GM12892 (cell line): ENCODE measurements at regions not wholly inside any gene's neighbourhood (a gene's known extent, or its start where the extent isn't known, plus 50 kb on each side); places are given as distances from the start of the nearest gene placed in this dataset.

Source experiments
- POLR2AphosphoS5 ChIP-seq: IDR thresholded peaks from 2 replicates; pipeline ENCODE4 v1.6.1; 2011; ENCODE audit warnings: low read depth, low read length, control low read depth
- TAF1 ChIP-seq: IDR thresholded peaks from 2 replicates; pipeline ENCODE4 v1.6.1; 2011; ENCODE audit warnings: low read depth, mild to moderate bottlenecking, control low read depth, low read length, borderline replicate concordance

DNA sequence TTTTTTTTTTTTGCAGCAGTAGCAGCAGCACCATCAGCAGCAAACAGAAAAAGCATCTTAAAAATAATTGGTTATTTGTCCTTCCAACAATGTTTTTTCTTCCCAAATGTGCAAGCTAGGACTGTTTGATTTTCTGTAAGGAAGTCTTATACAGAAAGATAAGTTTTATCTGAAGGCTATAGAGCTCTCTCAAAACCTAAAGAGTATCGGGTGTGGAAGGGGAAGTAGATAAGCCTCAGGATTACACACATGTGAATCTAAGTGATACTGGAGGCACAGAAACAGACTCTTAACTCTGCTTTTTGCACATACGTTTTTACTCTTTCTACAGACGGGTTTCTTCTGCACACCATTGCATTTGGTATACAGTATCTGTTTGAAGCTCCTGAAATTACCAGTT lies 184.4 kb upstream of the FTMT start:
- TF ChIP-seq TAF1 (no peak), POLR2AphosphoS5 (no peak)
